ENCODE measurements at regions not wholly inside any gene's neighbourhood (a gene's known extent, or its start where the extent isn't known, plus 50 kb on each side); places are given as distances from the start of the nearest gene placed in this dataset.

GRCh38 chr10:20726381-20726780 is 170.7 kb downstream of the NEBL start:
- DNase-seq (ENCODE audit: low read depth) = no peak

GRCh38 chr10:20714979-20715378 is 182.1 kb downstream of the NEBL start:
- DNase-seq (ENCODE audit: low read depth) = no peak

- no peak for DNase-seq (ENCODE audit: low read depth)
These were observed 182.6 kb downstream of the NEBL start for GRCh38 chr10:20714518-20714917.

GRCh38 chr10:20713420-20713819 is 183.7 kb downstream of the NEBL start:
- no peak for DNase-seq (ENCODE audit: low read depth)

- DNase-seq (ENCODE audit: low read depth) = no peak
These were observed 184.3 kb downstream of the NEBL start for GRCh38 chr10:20712774-20713173.

GRCh38 chr10:20709708-20710107 is 187.4 kb downstream of the NEBL start:
- DNase-seq (ENCODE audit: low read depth) = no peak

GRCh38 chr10:20708305-20708704 is 188.8 kb downstream of the NEBL start:
- DNase-seq (ENCODE audit: low read depth) = no peak

GRCh38 chr10:20707251-20707650 is 189.9 kb downstream of the NEBL start:
- no peak for DNase-seq (ENCODE audit: low read depth)

- DNase-seq (ENCODE audit: low read depth) = no peak
These were observed 198.3 kb downstream of the NEBL start for GRCh38 chr10:20698837-20699236.

GRCh38 chr10:20694296-20694695 is 202.8 kb downstream of the NEBL start:
- no peak for DNase-seq (ENCODE audit: low read depth)

GRCh38 chr10:20688797-20689544 is 208.1 kb downstream of the NEBL start:
- no peak for DNase-seq (ENCODE audit: low read depth)

GRCh38 chr10:20686015-20686635 is 211.0 kb downstream of the NEBL start:
- DNase-seq (ENCODE audit: low read depth) = no peak

- no peak for DNase-seq (ENCODE audit: low read depth)
These were observed 211.6 kb downstream of the NEBL start for GRCh38 chr10:20685462-20685861.

- no peak for DNase-seq (ENCODE audit: low read depth)
These were observed 213.8 kb downstream of the NEBL start for GRCh38 chr10:20683345-20683744.

GRCh38 chr10:20682782-20683181 is 214.3 kb downstream of the NEBL start:
- no peak for DNase-seq (ENCODE audit: low read depth)

GRCh38 chr10:20677340-20677739 is 219.8 kb downstream of the NEBL start:
- DNase-seq (ENCODE audit: low read depth) = no peak

GRCh38 chr10:20674926-20675325 is 222.2 kb downstream of the NEBL start:
- DNase-seq (ENCODE audit: low read depth) = no peak

- no peak for DNase-seq (ENCODE audit: low read depth)
These were observed 223.9 kb downstream of the NEBL start for GRCh38 chr10:20673175-20673574.

GRCh38 chr10:20672741-20673140 is 224.4 kb downstream of the NEBL start:
- DNase-seq (ENCODE audit: low read depth) = no peak

- no peak for DNase-seq (ENCODE audit: low read depth)
These were observed 226.5 kb downstream of the NEBL start for GRCh38 chr10:20670579-20670978.

GRCh38 chr10:20668985-20669384 is 228.1 kb downstream of the NEBL start:
- DNase-seq (ENCODE audit: low read depth) = no peak

- DNase-seq (ENCODE audit: low read depth) = no peak
These were observed 234.4 kb downstream of the NEBL start for GRCh38 chr10:20662742-20663141.

GRCh38 chr10:20659225-20659624 is 237.9 kb downstream of the NEBL start:
- DNase-seq (ENCODE audit: low read depth) = no peak

- DNase-seq (ENCODE audit: low read depth) = no peak
These were observed 239.0 kb downstream of the NEBL start for GRCh38 chr10:20658158-20658557.

Data from fibroblast of the conjunctiva (primary cell).